Parathyroid adenoma (tissue), 2 donors: ENCODE measurements at regions not wholly inside any gene's neighbourhood (a gene's known extent, or its start where the extent isn't known, plus 50 kb on each side); places are given as distances from the start of the nearest gene placed in this dataset.

Source experiments
- H2AFZ ChIP-seq: fragments of 300-600 bp; sonication (generic); one replicate; pipeline ENCODE4 v1.7.0; 2017; ENCODE audit warnings: antibody characterized with exemption, mild to moderate bottlenecking
- H3K27ac ChIP-seq: fragments of 300-600 bp; sonication (generic); one replicate; pipeline ENCODE4 v1.7.0; 2017
- H3K27me3 ChIP-seq: fragments of 300-600 bp; sonication (generic); one replicate; pipeline ENCODE4 v1.7.0; 2017; ENCODE audit warnings: low read length; ENCODE audit not compliant: control insufficient read depth, insufficient read depth
- H3K36me3 ChIP-seq: fragments of 300-600 bp; sonication (generic); one replicate; pipeline ENCODE4 v1.7.0; 2017; ENCODE audit warnings: low read length; ENCODE audit not compliant: control insufficient read depth, insufficient read depth
- H3K4me1 ChIP-seq: fragments of 300-600 bp; sonication (generic); one replicate; pipeline ENCODE4 v1.7.0; 2017; ENCODE audit warnings: control low read depth
- H3K4me2 ChIP-seq: fragments of 300-600 bp; sonication (generic); one replicate; pipeline ENCODE4 v1.7.0; 2017; ENCODE audit warnings: low read length
- H3K4me3 ChIP-seq: fragments of 300-600 bp; sonication (generic); one replicate; pipeline ENCODE4 v1.7.0; 2017; ENCODE audit warnings: low read depth, low read length
- H3K79me2 ChIP-seq: fragments of 300-600 bp; sonication (generic); one replicate; pipeline ENCODE4 v1.7.0; 2017; ENCODE audit warnings: control low read depth
- H3K9ac ChIP-seq: fragments of 300-600 bp; sonication (generic); one replicate; pipeline ENCODE4 v1.7.0; 2017; ENCODE audit warnings: mild to moderate bottlenecking
- H3K9me3 ChIP-seq: fragments of 300-600 bp; sonication (generic); one replicate; pipeline ENCODE4 v1.7.0; 2017; ENCODE audit warnings: low read length; ENCODE audit not compliant: control insufficient read depth
- CTCF ChIP-seq: fragments of 300-600 bp; sonication (generic); IDR thresholded peaks from one replicate; pipeline ENCODE4 v1.7.0; 2017; ENCODE audit warnings: antibody characterized with exemption, mild to moderate bottlenecking
- donor health status: primary hyperparathyroidism.

- no peak overlapping the region for H3K4me3 ChIP-seq
- no peaks in the 10 kb centered on the region for H3K36me3 ChIP-seq
- no peak for TF ChIP-seq CTCF
- H3K9me3 ChIP-seq: no peaks in the 10 kb centered on the region
- H2AFZ ChIP-seq: no peak overlapping the region
- no peaks in the 10 kb centered on the region for H3K4me1 ChIP-seq
- no peak overlapping the region for H3K9ac ChIP-seq
- no peaks in the 10 kb centered on the region for H3K79me2 ChIP-seq
- no peaks in the 10 kb centered on the region for H3K27me3 ChIP-seq
- no peak overlapping the region for H3K4me2 ChIP-seq
- H3K27ac ChIP-seq: no peak overlapping the region
These were observed 130.3 kb upstream of the MTAP start for GRCh38 chr9:21672140-21672539.

GRCh38 chr9:21672761-21673160 lies 129.7 kb upstream of the MTAP start:
- Histone ChIP-seq H3K27me3 (no peaks in the 10 kb centered on the region), H3K4me3 (no peak overlapping the region), H3K9me3 (no peaks in the 10 kb centered on the region), H3K36me3 (no peaks in the 10 kb centered on the region), H3K4me2 (no peak overlapping the region), H3K4me1 (no peaks in the 10 kb centered on the region), H3K79me2 (no peaks in the 10 kb centered on the region), H3K9ac (no peak overlapping the region), H2AFZ (no peak overlapping the region), H3K27ac (no peak overlapping the region)
- TF ChIP-seq CTCF: no peak

DNA sequence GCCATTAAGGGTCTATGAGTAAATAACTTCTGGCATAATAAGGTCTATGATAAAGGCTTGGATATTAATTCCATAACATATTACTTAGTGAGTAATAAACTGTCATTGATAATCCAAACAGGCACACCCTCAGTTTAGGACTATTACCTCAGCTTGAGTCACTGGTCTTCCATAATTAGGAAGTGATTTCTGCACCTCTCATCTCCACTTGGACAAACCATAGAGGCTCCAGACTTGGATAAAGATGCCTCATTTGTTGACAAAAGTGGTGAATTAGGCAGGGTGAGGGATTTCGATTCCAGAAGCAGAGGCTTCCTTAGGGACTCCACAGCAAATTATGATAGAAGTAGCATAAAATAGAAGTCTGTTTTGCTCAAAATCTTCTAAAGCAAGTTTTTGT lies 127.5 kb upstream of the MTAP start:
- Histone ChIP-seq H3K9ac (no peak overlapping the region), H3K27me3 (no peaks in the 10 kb centered on the region), H3K4me1 (no peaks in the 10 kb centered on the region), H3K4me3 (no peak overlapping the region), H3K79me2 (no peaks in the 10 kb centered on the region), H2AFZ (no peak overlapping the region), H3K4me2 (no peak overlapping the region), H3K9me3 (no peaks in the 10 kb centered on the region), H3K36me3 (no peaks in the 10 kb centered on the region), H3K27ac (no peak overlapping the region)
- TF ChIP-seq CTCF: no peak

DNA sequence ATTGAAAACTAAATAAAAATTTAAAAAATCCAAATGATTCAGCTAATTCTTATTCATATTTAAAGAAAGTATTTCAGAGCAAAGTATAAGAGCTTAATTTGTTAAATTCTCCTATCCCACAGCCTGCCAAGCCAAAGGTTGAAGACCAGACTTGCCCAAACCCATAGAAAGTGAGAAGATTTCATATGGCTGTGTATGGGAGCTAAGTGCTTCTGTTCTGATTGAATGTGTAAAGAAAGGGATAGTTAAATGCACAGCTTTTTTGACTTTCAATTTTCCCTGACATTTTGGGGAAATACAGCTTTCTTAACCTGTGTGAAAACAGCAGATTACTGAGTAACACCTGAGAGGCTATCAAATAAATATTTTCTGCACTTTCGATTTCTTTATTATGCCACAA lies 125.0 kb upstream of the MTAP start:
- Histone ChIP-seq H3K4me3 (no peak overlapping the region), H2AFZ (no peak overlapping the region), H3K27ac (no peak overlapping the region), H3K4me1 (no peaks in the 10 kb centered on the region), H3K9me3 (no peaks in the 10 kb centered on the region), H3K9ac (no peak overlapping the region), H3K36me3 (no peaks in the 10 kb centered on the region), H3K27me3 (no peaks in the 10 kb centered on the region), H3K79me2 (no peaks in the 10 kb centered on the region), H3K4me2 (no peak overlapping the region)
- no peak for TF ChIP-seq CTCF

- no peak overlapping the region for H3K27ac ChIP-seq
- H3K4me3 ChIP-seq: no peak overlapping the region
- no peak overlapping the region for H2AFZ ChIP-seq
- no peaks in the 10 kb centered on the region for H3K79me2 ChIP-seq
- TF ChIP-seq CTCF: no peak
- H3K36me3 ChIP-seq: no peaks in the 10 kb centered on the region
- H3K4me2 ChIP-seq: no peak overlapping the region
- H3K27me3 ChIP-seq: no peaks in the 10 kb centered on the region
- no peak overlapping the region for H3K9ac ChIP-seq
- no peaks in the 10 kb centered on the region for H3K9me3 ChIP-seq
- H3K4me1 ChIP-seq: no peaks in the 10 kb centered on the region
These were observed 124.6 kb upstream of the MTAP start for GRCh38 chr9:21677834-21678233.
